Spleen (tissue), 7 donors: ENCODE measurements at regions not wholly inside any gene's neighbourhood (a gene's known extent, or its start where the extent isn't known, plus 50 kb on each side); places are given as distances from the start of the nearest gene placed in this dataset.

Source experiments
- POLR2A ChIP-seq, 3 donors: fragments of 450-650 bp; IDR thresholded peaks; one replicate each; pipeline ENCODE4 v1.5.1; 2017; ENCODE audit warnings: antibody characterized with exemption in 3 of 3, mild to moderate bottlenecking in 1 of 3
- TF ChIP-seq, protein P1 (sequence below), 11 experiments: fragments of 200-600 bp in 7 of 11; fragments of 450-650 bp in 4 of 11; sonication (generic) in 4 of 11; IDR thresholded peaks in 8 of 11; conservative IDR thresholded peaks in 3 of 11; 1 replicate in 7 of 11; 2 replicates in 4 of 11; pipeline versions ENCODE4 v1.4.0 to v1.8.0; 2016 to 2021; ENCODE audit warnings: antibody characterized with exemption in 11 of 11, inconsistent platforms in 4 of 11, mild to moderate bottlenecking in 1 of 11
- donor health status: DM: no; HTN: no; CAD: no; lungs with moderate emphysema.
- donor health status: DM: no; HTN: no; CAD: no.
- donor health status: DM: no; HTN: no; CAD: no.

- TF ChIP-seq, protein P1, sequence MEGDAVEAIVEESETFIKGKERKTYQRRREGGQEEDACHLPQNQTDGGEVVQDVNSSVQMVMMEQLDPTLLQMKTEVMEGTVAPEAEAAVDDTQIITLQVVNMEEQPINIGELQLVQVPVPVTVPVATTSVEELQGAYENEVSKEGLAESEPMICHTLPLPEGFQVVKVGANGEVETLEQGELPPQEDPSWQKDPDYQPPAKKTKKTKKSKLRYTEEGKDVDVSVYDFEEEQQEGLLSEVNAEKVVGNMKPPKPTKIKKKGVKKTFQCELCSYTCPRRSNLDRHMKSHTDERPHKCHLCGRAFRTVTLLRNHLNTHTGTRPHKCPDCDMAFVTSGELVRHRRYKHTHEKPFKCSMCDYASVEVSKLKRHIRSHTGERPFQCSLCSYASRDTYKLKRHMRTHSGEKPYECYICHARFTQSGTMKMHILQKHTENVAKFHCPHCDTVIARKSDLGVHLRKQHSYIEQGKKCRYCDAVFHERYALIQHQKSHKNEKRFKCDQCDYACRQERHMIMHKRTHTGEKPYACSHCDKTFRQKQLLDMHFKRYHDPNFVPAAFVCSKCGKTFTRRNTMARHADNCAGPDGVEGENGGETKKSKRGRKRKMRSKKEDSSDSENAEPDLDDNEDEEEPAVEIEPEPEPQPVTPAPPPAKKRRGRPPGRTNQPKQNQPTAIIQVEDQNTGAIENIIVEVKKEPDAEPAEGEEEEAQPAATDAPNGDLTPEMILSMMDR (IDR thresholded peaks at IDR 0.05 in 8 of 11, conservative IDR thresholded peaks at IDR 0.05 in 3 of 11) = no peak
- no peak for TF ChIP-seq POLR2A (IDR thresholded peaks at IDR 0.05)
These were observed 256.7 kb upstream of the SETBP1 start for GRCh38 chr18:44423814-44424644.
